ENCODE measurements at regions not wholly inside any gene's neighbourhood (a gene's known extent, or its start where the extent isn't known, plus 50 kb on each side); places are given as distances from the start of the nearest gene placed in this dataset.
A peak's percentile ranks its signal among the peaks of the same experiment; 100 is the strongest.
"Not testable (repeated sequence)": the region's sequence is repeated elsewhere in the genome, so short reads cannot be mapped to it uniquely, and the experiment has no call there.

- in situ Hi-C loops (cut with HindIII; ENCODE audit: low pct_unique_long_range_greater_than_20kb, low sequenced_read_pairs) = no loop called here
- no peak for DNase-seq (ENCODE audit: low read depth, low spot score)
Observed at GRCh38 chr2:65786765-65787164, 354.4 kb upstream of the SPRED2 start.

GRCh38 chr2:65786007-65786717 is 353.8 kb upstream of the SPRED2 start:
- in situ Hi-C loops (cut with HindIII; ENCODE audit: low pct_unique_long_range_greater_than_20kb, low sequenced_read_pairs) = no loop called here
- no peak for DNase-seq (ENCODE audit: low read depth, low spot score)

GRCh38 chr2:65782996-65783650 is 350.7 kb upstream of the SPRED2 start:
- in situ Hi-C loops (cut with HindIII; ENCODE audit: low pct_unique_long_range_greater_than_20kb, low sequenced_read_pairs) = no loop called here
- DNase-seq (ENCODE audit: low read depth, low spot score) = no peak

GRCh38 chr2:65782186-65782585 is 349.8 kb upstream of the SPRED2 start:
- DNase-seq (ENCODE audit: low read depth, low spot score) = no peak
- in situ Hi-C loops (cut with HindIII; ENCODE audit: low pct_unique_long_range_greater_than_20kb, low sequenced_read_pairs) = no loop called here

GRCh38 chr2:65781756-65782155 is 349.4 kb upstream of the SPRED2 start:
- in situ Hi-C loops (cut with HindIII; ENCODE audit: low pct_unique_long_range_greater_than_20kb, low sequenced_read_pairs) = no loop called here
- no peak for DNase-seq (ENCODE audit: low read depth, low spot score)

- in situ Hi-C loops (cut with HindIII; ENCODE audit: low pct_unique_long_range_greater_than_20kb, low sequenced_read_pairs) = no loop called here
- no peak for DNase-seq (ENCODE audit: low read depth, low spot score)
Observed at GRCh38 chr2:65779021-65779420, 346.6 kb upstream of the SPRED2 start.

GRCh38 chr2:65778137-65778536 is 345.7 kb upstream of the SPRED2 start:
- no peak for DNase-seq (ENCODE audit: low read depth, low spot score)

GRCh38 chr2:65775839-65776238 is 343.4 kb upstream of the SPRED2 start:
- in situ Hi-C loops (cut with HindIII; ENCODE audit: low pct_unique_long_range_greater_than_20kb, low sequenced_read_pairs) = no loop called here

More at GRCh38 chr2:65778137-65778536, 345.7 kb upstream of the SPRED2 start:
- in situ Hi-C loops (cut with HindIII; ENCODE audit: low pct_unique_long_range_greater_than_20kb, low sequenced_read_pairs) = no loop called here

GRCh38 chr2:65767946-65768345 is 335.5 kb upstream of the SPRED2 start:
- DNase-seq (ENCODE audit: low read depth, low spot score) = no peak
- in situ Hi-C loops (cut with HindIII; ENCODE audit: low pct_unique_long_range_greater_than_20kb, low sequenced_read_pairs) = no loop called here

More at GRCh38 chr2:65775839-65776238, 343.4 kb upstream of the SPRED2 start:
- no peak for DNase-seq (ENCODE audit: low read depth, low spot score)

- DNase-seq (ENCODE audit: low read depth, low spot score) = no peak
- in situ Hi-C loops (cut with HindIII; ENCODE audit: low pct_unique_long_range_greater_than_20kb, low sequenced_read_pairs) = no loop called here
Observed at GRCh38 chr2:65766768-65767267, 334.4 kb upstream of the SPRED2 start.

- in situ Hi-C loops (cut with HindIII; ENCODE audit: low pct_unique_long_range_greater_than_20kb, low sequenced_read_pairs) = no loop called here
- no peak for DNase-seq (ENCODE audit: low read depth, low spot score)
Observed at GRCh38 chr2:65765376-65765775, 333.0 kb upstream of the SPRED2 start.

GRCh38 chr2:65762068-65762467 is 329.7 kb upstream of the SPRED2 start:
- in situ Hi-C loops (cut with HindIII; ENCODE audit: low pct_unique_long_range_greater_than_20kb, low sequenced_read_pairs) = no loop called here
- no peak for DNase-seq (ENCODE audit: low read depth, low spot score)

GRCh38 chr2:65754219-65754618 is 321.8 kb upstream of the SPRED2 start:
- in situ Hi-C loops (cut with HindIII; ENCODE audit: low pct_unique_long_range_greater_than_20kb, low sequenced_read_pairs) = no loop called here
- DNase-seq (ENCODE audit: low read depth, low spot score) = peak; percentile 18

- DNase-seq (ENCODE audit: low read depth, low spot score) = no peak
- in situ Hi-C loops (cut with HindIII; ENCODE audit: low pct_unique_long_range_greater_than_20kb, low sequenced_read_pairs) = no loop called here
Observed at GRCh38 chr2:65751408-65751807, 319.0 kb upstream of the SPRED2 start.

GRCh38 chr2:65749545-65749944 is 317.1 kb upstream of the SPRED2 start:
- peak; percentile 13 for DNase-seq (ENCODE audit: low read depth, low spot score)
- in situ Hi-C loops (cut with HindIII; ENCODE audit: low pct_unique_long_range_greater_than_20kb, low sequenced_read_pairs) = no loop called here

GRCh38 chr2:65747875-65748274 is 315.5 kb upstream of the SPRED2 start:
- in situ Hi-C loops (cut with HindIII; ENCODE audit: low pct_unique_long_range_greater_than_20kb, low sequenced_read_pairs); DNase-seq (ENCODE audit: low read depth, low spot score): not testable (repeated sequence)

- DNase-seq (ENCODE audit: low read depth, low spot score) = no peak
Observed at GRCh38 chr2:65746931-65747675, 314.7 kb upstream of the SPRED2 start.

GRCh38 chr2:65744477-65745200 is 312.2 kb upstream of the SPRED2 start:
- no peak for DNase-seq (ENCODE audit: low read depth, low spot score)
- in situ Hi-C loops (cut with HindIII; ENCODE audit: low pct_unique_long_range_greater_than_20kb, low sequenced_read_pairs) = no loop called here

More at GRCh38 chr2:65746931-65747675, 314.7 kb upstream of the SPRED2 start:
- in situ Hi-C loops (cut with HindIII; ENCODE audit: low pct_unique_long_range_greater_than_20kb, low sequenced_read_pairs) = no loop called here
